Calu3 (cell line): ENCODE measurements at regions not wholly inside any gene's neighbourhood (a gene's known extent, or its start where the extent isn't known, plus 50 kb on each side); places are given as distances from the start of the nearest gene placed in this dataset.
"Not testable (repeated sequence)": the region's sequence is repeated elsewhere in the genome, so short reads cannot be mapped to it uniquely, and the experiment has no call there.

ENCODE experiments used
- BruUV-seq: library from RNA; stranded (reverse); fragments of 400-500 nt; replicated peaks from 2 replicates; lab custom pipeline; 2021; lab: Mats Ljungman, UMichigan
- CTCF ChIA-PET: fragments of 300-600 bp; sonication (Branson Sonifier 250); formaldehyde crosslinking; loops from one replicate; lab custom pipeline; 2022; ENCODE audit warnings: antibody characterized with exemption; lab: Charles Lee
- DNase-seq: peaks from one replicate; pipeline ENCODE4 v3.0.0; 2022
- H3K27ac Mint-ChIP-seq: one replicate; pipeline ENCODE4 v1.8.0; 2022; ENCODE audit warnings: mixed read lengths; ENCODE audit not compliant: unreplicated experiment
- H3K27me3 Mint-ChIP-seq: one replicate; pipeline ENCODE4 v1.8.0; 2022; ENCODE audit warnings: mixed read lengths; ENCODE audit not compliant: unreplicated experiment
- H3K36me3 Mint-ChIP-seq: one replicate; pipeline ENCODE4 v1.8.0; 2022; ENCODE audit warnings: mild to moderate bottlenecking, moderate library complexity, mixed read lengths; ENCODE audit not compliant: insufficient read depth, unreplicated experiment
- H3K4me1 Mint-ChIP-seq: one replicate; pipeline ENCODE4 v1.8.0; 2022; ENCODE audit warnings: mild to moderate bottlenecking, low read depth, mixed read lengths; ENCODE audit not compliant: unreplicated experiment
- H3K4me3 Mint-ChIP-seq: one replicate; pipeline ENCODE4 v1.8.0; 2022; ENCODE audit warnings: mild to moderate bottlenecking, low read depth, moderate library complexity, mixed read lengths; ENCODE audit not compliant: unreplicated experiment
- H3K9me3 Mint-ChIP-seq: one replicate; pipeline ENCODE4 v1.8.0; 2022; ENCODE audit warnings: low read depth, mixed read lengths; ENCODE audit not compliant: unreplicated experiment
- CTCF ChIP-seq: fragments of 200-600 bp; IDR thresholded peaks from one replicate; pipeline ENCODE4 v1.8.0; 2022; ENCODE audit warnings: antibody characterized with exemption; ENCODE audit not compliant: unreplicated experiment
- intact Hi-C: fragments of 100-400 bp; cut with micrococcal nuclease; formaldehyde crosslinking; loops from one replicate; pipeline ENCODE4 v1.10.0; 2022; ENCODE audit not compliant: unreplicated experiment

DNA sequence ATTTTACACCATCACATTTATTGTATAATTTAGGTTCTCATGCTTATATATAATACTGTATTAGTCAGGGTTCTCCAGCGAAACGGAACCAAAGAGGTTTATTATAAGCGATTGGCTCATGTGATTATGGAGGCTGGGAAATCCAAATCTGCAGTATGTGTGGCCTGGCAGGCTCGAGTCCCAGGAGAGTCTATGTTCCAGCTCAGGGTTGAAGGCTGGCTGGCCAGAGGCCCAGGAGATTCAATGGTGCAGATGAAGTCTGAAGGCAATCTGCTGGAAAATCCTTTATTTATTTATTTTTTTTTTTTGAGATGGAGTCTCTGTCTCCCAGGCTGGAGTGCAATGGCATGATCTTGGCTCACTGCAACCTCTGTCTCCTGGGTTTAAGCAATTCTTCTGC is 63.0 kb upstream of the WDFY3 start:
- Mint-ChIP-seq H3K27me3 (no peaks in the 10 kb centered on the region), H3K4me1 (no peaks in the 10 kb centered on the region), H3K36me3 (no peaks in the 10 kb centered on the region), H3K4me3 (no peak overlapping the region), H3K9me3 (no peaks in the 10 kb centered on the region), H3K27ac (no peak overlapping the region)
- CTCF ChIA-PET = no interaction called here
- no peak for TF ChIP-seq CTCF
- no TSS peak for BruUV-seq
- intact Hi-C loops = no loop called here
- no peak for DNase-seq

GRCh38 chr4:85030156-85030555 is 63.7 kb upstream of the WDFY3 start:
- no peak overlapping the region for H3K27ac Mint-ChIP-seq
- no peaks in the 10 kb centered on the region for H3K4me1 Mint-ChIP-seq
- H3K36me3 Mint-ChIP-seq = no peaks in the 10 kb centered on the region
- CTCF ChIA-PET = no interaction called here
- no peaks in the 10 kb centered on the region for H3K27me3 Mint-ChIP-seq
- no peak for DNase-seq
- intact Hi-C loops = no loop called here
- no TSS peak for BruUV-seq
- no peak for TF ChIP-seq CTCF
- H3K9me3 Mint-ChIP-seq = no peaks in the 10 kb centered on the region
- no peak overlapping the region for H3K4me3 Mint-ChIP-seq

- CTCF ChIA-PET, DNase-seq, BruUV-seq, H3K36me3 Mint-ChIP-seq, H3K9me3 Mint-ChIP-seq, intact Hi-C loops, H3K4me3 Mint-ChIP-seq, H3K27ac Mint-ChIP-seq, H3K27me3 Mint-ChIP-seq: not testable (repeated sequence)
- peaks cover 14% of the 10 kb centered on the region for H3K4me1 Mint-ChIP-seq
Measured at GRCh38 chr4:85033838-85034237, 67.3 kb upstream of the WDFY3 start.

DNA sequence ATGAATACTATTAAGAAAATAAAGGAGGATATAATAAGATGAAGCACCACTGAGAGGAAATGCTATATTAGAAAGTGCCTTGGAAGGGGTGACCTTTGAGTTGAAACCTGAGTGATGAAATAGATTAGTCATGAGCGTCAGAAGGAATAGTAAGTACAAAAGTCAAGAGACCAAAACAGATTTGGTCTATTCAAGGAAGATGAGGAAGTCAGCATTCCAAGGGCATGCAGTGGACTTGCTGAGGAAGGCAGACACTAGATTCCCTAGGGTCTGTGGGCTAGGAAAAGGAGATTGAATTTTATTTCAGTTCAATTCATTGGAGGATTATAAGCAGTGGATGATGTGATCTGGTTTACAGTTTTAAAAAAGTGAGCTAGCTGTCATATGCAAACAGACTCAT is 73.0 kb upstream of the WDFY3 start:
- Mint-ChIP-seq H3K4me3 (peak overlapping the region; percentile 22), H3K36me3 (peaks cover 5% of the 10 kb centered on the region), H3K27ac (peak overlapping the region; percentile 87), H3K9me3 (peaks cover 8% of the 10 kb centered on the region), H3K4me1 (peaks cover 34% of the 10 kb centered on the region), H3K27me3 (no peaks in the 10 kb centered on the region)
- no TSS peak for BruUV-seq
- intact Hi-C loops = no loop called here
- no peak for TF ChIP-seq CTCF
- CTCF ChIA-PET = no interaction called here
- DNase-seq = peak; percentile 3

GRCh38 chr4:85043812-85044496 is 77.5 kb upstream of the WDFY3 start:
- H3K4me3 Mint-ChIP-seq, H3K36me3 Mint-ChIP-seq, intact Hi-C loops, BruUV-seq, H3K27me3 Mint-ChIP-seq, CTCF ChIA-PET: not testable (repeated sequence)
- H3K4me1 Mint-ChIP-seq = peaks cover 25% of the 10 kb centered on the region
- peak; percentile 76 for DNase-seq
- peaks cover 16% of the 10 kb centered on the region for H3K9me3 Mint-ChIP-seq
- H3K27ac Mint-ChIP-seq = peak overlapping the region; percentile 61
